ENCODE measurements at regions not wholly inside any gene's neighbourhood (a gene's known extent, or its start where the extent isn't known, plus 50 kb on each side); places are given as distances from the start of the nearest gene placed in this dataset.
"Not testable (repeated sequence)": the region's sequence is repeated elsewhere in the genome, so short reads cannot be mapped to it uniquely, and the experiment has no call there.

GRCh38 chr2:185667452-185667851 lies 71.2 kb upstream of the FSIP2 start:
- DNase-seq, result no peak

GRCh38 chr2:185668710-185669109 lies 69.9 kb upstream of the FSIP2 start:
- DNase-seq, result no peak

GRCh38 chr2:185674232-185674631 lies 64.4 kb upstream of the FSIP2 start:
- no peak for DNase-seq

- DNase-seq, result no peak
Observed at GRCh38 chr2:185676316-185676715, 62.3 kb upstream of the FSIP2 start.

GRCh38 chr2:185687001-185687400 lies 51.6 kb upstream of the FSIP2 start:
- not testable (repeated sequence) for DNase-seq

GRCh38 chr2:185687967-185688366 lies 50.6 kb upstream of the FSIP2 start:
- no peak for DNase-seq

Measured in AML-193 (cell line).